ENCODE measurements at regions not wholly inside any gene's neighbourhood (a gene's known extent, or its start where the extent isn't known, plus 50 kb on each side); places are given as distances from the start of the nearest gene placed in this dataset.
"Not testable (repeated sequence)": the region's sequence is repeated elsewhere in the genome, so short reads cannot be mapped to it uniquely, and the experiment has no call there.

DNA sequence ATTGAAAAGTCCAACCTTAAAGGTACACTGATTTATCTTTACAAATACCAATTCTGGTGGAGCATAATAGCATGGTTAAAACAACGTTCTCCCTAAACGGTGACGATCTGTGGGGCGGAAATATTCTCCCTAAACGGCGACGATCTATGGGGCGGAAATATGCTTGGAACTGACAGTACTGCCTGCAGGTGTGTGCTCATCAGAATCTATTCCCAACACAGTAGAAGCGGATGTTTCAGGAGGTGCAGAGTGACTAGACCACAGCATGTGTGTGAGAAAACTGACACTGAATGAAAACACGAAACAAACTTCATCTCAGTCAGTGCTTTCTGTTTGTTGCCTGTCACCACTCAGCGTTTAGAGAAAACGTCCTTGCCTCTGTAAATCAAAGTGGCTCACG, 210.0 kb downstream of the BANP start:
- not testable (repeated sequence) for TF ChIP-seq ZNF12 (CRISPR knock-in tag; IDR thresholded peaks at IDR 0.05); EHMT2 (IDR thresholded peaks at IDR 0.05)

Data from K562 (cell line).